HepG2 (cell line): ENCODE measurements at regions not wholly inside any gene's neighbourhood (a gene's known extent, or its start where the extent isn't known, plus 50 kb on each side); places are given as distances from the start of the nearest gene placed in this dataset.
A peak's percentile ranks its signal among the peaks of the same experiment; 100 is the strongest.

ENCODE experiments used
- ELF3 ChIP-seq: IDR thresholded peaks from 2 replicates; pipeline ENCODE4 v1.6.1; 2016; ENCODE audit warnings: missing genetic modification reagents, missing compliant biosample characterization
- MED13 ChIP-seq: sonication (generic); formaldehyde crosslinking; IDR thresholded peaks from 2 replicates; pipeline ENCODE4 v1.5.0; 2020; ENCODE audit warnings: missing genetic modification reagents
- MEIS2 ChIP-seq: sonication (generic); formaldehyde crosslinking; IDR thresholded peaks from 2 replicates; pipeline ENCODE4 v1.9.0; 2021; ENCODE audit warnings: mild to moderate bottlenecking, missing genetic modification reagents
- NR2F1 ChIP-seq, 2 experiments: fragments of 450-650 bp in 1 of 2; formaldehyde crosslinking in 1 of 2; IDR thresholded peaks; 2 replicates each; pipeline versions ENCODE4 v1.5.0 to v1.6.1; 2016 to 2020; ENCODE audit warnings: mild to moderate bottlenecking in 1 of 2, missing compliant biosample characterization in 1 of 2, missing genetic modification reagents in 1 of 2, moderate library complexity in 1 of 2
- NR2F6 ChIP-seq, 2 experiments: IDR thresholded peaks; 2 replicates each; pipeline ENCODE4 v1.6.1; 2016; ENCODE audit warnings: antibody characterized with exemption in 1 of 2, mild to moderate bottlenecking in 1 of 2
- ONECUT2 ChIP-seq: sonication (generic); formaldehyde crosslinking; IDR thresholded peaks from 2 replicates; pipeline ENCODE4 v1.4.0; 2020; ENCODE audit warnings: missing genetic modification reagents
- PRPF4 ChIP-seq: fragments of 200-400 bp; formaldehyde crosslinking; IDR thresholded peaks from 2 replicates; pipeline ENCODE4 v1.6.1; 2016; ENCODE audit warnings: low read length, low read depth; ENCODE audit not compliant: poor library complexity, severe bottlenecking
- SP2 ChIP-seq: sonication (generic); formaldehyde crosslinking; IDR thresholded peaks from 2 replicates; pipeline ENCODE4 v1.5.1; 2020; ENCODE audit warnings: mild to moderate bottlenecking, missing genetic modification reagents
- ZBTB1 ChIP-seq: sonication (generic); formaldehyde crosslinking; IDR thresholded peaks from 2 replicates; pipeline ENCODE4 v1.4.0; 2020; ENCODE audit warnings: missing genetic modification reagents, borderline replicate concordance
- ZBTB33 ChIP-seq: sonication (generic); formaldehyde crosslinking; IDR thresholded peaks from 2 replicates; pipeline ENCODE4 v1.4.0; 2020; ENCODE audit warnings: missing genetic modification reagents
- ZFP41 ChIP-seq: sonication (generic); formaldehyde crosslinking; IDR thresholded peaks from 2 replicates; pipeline ENCODE4 v1.4.0; 2020; ENCODE audit warnings: mild to moderate bottlenecking, missing genetic modification reagents, borderline replicate concordance
- ZNF205 ChIP-seq: IDR thresholded peaks from 2 replicates; pipeline ENCODE4 v1.6.1; 2018; ENCODE audit warnings: missing biosample characterization, missing genetic modification reagents
- ZNF446 ChIP-seq: sonication (generic); formaldehyde crosslinking; IDR thresholded peaks from 2 replicates; pipeline ENCODE4 v1.5.0; 2020; ENCODE audit warnings: mild to moderate bottlenecking, missing genetic modification reagents
- TF ChIP-seq, protein P1 (sequence below): IDR thresholded peaks from 2 replicates; pipeline ENCODE4 v1.6.1; 2016; ENCODE audit warnings: low read depth, missing genetic modification reagents, missing compliant biosample characterization
- TF ChIP-seq, protein P2 (sequence below): sonication (generic); formaldehyde crosslinking; IDR thresholded peaks from 2 replicates; pipeline ENCODE4 v1.4.0; 2020; ENCODE audit warnings: mild to moderate bottlenecking, missing genetic modification reagents
- TF ChIP-seq, protein P3 (sequence below): sonication (generic); formaldehyde crosslinking; IDR thresholded peaks from 2 replicates; pipeline ENCODE4 v1.4.0; 2020; ENCODE audit warnings: mild to moderate bottlenecking, low read depth, missing genetic modification reagents

DNA sequence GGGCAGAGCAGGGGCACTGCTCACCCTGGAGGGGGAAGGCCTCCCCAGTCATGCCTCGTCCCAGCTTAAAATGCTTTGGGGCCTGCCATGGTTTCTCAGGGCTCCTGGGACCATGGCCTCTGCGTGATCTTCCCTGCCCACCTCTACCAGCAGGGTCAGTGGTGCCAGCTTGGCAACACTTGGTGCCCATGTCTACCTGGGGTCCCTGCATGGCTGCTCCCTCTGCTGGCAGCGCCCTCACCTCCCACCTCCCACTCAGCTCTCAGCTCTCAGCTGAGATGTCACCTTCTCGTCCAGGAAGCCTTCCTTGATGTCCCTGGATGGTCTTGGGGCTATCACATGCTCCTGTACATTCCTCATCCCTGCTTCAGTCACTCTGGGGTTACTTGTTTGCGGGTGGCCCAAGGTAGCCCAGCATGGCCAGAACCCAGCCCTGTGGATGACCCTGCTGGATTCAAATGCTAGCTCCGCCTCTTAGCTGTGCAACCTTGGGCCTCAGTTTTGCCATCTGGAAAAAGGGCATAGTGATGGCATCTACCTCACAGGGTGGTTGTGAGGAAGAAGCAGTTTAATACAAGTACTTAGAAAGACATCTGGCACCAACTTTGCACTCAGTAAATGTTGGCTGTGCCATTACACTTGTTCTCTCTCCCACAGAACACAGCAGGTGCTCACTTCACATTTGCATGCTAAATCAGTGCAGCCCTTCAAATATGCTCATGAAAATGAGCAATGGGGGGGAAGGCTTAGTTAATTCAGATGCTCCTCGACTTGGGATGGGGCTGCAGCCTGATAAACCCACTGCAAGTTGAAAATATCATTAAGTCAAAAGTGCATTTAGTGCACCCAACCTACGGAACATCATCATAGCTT is 53.5 kb upstream of the PTPN1 start (continued):
- TF ChIP-seq, protein P1, sequence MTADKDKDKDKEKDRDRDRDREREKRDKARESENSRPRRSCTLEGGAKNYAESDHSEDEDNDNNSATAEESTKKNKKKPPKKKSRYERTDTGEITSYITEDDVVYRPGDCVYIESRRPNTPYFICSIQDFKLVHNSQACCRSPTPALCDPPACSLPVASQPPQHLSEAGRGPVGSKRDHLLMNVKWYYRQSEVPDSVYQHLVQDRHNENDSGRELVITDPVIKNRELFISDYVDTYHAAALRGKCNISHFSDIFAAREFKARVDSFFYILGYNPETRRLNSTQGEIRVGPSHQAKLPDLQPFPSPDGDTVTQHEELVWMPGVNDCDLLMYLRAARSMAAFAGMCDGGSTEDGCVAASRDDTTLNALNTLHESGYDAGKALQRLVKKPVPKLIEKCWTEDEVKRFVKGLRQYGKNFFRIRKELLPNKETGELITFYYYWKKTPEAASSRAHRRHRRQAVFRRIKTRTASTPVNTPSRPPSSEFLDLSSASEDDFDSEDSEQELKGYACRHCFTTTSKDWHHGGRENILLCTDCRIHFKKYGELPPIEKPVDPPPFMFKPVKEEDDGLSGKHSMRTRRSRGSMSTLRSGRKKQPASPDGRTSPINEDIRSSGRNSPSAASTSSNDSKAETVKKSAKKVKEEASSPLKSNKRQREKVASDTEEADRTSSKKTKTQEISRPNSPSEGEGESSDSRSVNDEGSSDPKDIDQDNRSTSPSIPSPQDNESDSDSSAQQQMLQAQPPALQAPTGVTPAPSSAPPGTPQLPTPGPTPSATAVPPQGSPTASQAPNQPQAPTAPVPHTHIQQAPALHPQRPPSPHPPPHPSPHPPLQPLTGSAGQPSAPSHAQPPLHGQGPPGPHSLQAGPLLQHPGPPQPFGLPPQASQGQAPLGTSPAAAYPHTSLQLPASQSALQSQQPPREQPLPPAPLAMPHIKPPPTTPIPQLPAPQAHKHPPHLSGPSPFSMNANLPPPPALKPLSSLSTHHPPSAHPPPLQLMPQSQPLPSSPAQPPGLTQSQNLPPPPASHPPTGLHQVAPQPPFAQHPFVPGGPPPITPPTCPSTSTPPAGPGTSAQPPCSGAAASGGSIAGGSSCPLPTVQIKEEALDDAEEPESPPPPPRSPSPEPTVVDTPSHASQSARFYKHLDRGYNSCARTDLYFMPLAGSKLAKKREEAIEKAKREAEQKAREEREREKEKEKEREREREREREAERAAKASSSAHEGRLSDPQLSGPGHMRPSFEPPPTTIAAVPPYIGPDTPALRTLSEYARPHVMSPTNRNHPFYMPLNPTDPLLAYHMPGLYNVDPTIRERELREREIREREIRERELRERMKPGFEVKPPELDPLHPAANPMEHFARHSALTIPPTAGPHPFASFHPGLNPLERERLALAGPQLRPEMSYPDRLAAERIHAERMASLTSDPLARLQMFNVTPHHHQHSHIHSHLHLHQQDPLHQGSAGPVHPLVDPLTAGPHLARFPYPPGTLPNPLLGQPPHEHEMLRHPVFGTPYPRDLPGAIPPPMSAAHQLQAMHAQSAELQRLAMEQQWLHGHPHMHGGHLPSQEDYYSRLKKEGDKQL (CRISPR knock-in tag): no peak
- TF ChIP-seq, protein P2, sequence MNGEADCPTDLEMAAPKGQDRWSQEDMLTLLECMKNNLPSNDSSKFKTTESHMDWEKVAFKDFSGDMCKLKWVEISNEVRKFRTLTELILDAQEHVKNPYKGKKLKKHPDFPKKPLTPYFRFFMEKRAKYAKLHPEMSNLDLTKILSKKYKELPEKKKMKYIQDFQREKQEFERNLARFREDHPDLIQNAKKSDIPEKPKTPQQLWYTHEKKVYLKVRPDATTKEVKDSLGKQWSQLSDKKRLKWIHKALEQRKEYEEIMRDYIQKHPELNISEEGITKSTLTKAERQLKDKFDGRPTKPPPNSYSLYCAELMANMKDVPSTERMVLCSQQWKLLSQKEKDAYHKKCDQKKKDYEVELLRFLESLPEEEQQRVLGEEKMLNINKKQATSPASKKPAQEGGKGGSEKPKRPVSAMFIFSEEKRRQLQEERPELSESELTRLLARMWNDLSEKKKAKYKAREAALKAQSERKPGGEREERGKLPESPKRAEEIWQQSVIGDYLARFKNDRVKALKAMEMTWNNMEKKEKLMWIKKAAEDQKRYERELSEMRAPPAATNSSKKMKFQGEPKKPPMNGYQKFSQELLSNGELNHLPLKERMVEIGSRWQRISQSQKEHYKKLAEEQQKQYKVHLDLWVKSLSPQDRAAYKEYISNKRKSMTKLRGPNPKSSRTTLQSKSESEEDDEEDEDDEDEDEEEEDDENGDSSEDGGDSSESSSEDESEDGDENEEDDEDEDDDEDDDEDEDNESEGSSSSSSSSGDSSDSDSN (CRISPR knock-in tag): no peak
- TF ChIP-seq SP2 (CRISPR knock-in tag) (peak; percentile 52), ZNF446 (CRISPR knock-in tag) (no peak), MED13 (CRISPR knock-in tag) (no peak), NR2F1 (CRISPR knock-in tag; IDR thresholded peaks at IDR 0.05) (no peak), ONECUT2 (no peak), ELF3 (CRISPR knock-in tag) (no peak), MEIS2 (no peak), ZFP41 (CRISPR knock-in tag) (no peak), ZBTB33 (CRISPR knock-in tag) (peak; percentile 100), ZNF205 (CRISPR knock-in tag) (no peak), NR2F6 (IDR thresholded peaks at IDR 0.05) (no peak), NR2F6 (CRISPR knock-in tag; IDR thresholded peaks at IDR 0.05) (0 out of 2 replicates have a peak, but pooled peaks have one; percentile 13), ZBTB1 (CRISPR knock-in tag) (no peak), PRPF4 (no peak)
- TF ChIP-seq, protein P3, sequence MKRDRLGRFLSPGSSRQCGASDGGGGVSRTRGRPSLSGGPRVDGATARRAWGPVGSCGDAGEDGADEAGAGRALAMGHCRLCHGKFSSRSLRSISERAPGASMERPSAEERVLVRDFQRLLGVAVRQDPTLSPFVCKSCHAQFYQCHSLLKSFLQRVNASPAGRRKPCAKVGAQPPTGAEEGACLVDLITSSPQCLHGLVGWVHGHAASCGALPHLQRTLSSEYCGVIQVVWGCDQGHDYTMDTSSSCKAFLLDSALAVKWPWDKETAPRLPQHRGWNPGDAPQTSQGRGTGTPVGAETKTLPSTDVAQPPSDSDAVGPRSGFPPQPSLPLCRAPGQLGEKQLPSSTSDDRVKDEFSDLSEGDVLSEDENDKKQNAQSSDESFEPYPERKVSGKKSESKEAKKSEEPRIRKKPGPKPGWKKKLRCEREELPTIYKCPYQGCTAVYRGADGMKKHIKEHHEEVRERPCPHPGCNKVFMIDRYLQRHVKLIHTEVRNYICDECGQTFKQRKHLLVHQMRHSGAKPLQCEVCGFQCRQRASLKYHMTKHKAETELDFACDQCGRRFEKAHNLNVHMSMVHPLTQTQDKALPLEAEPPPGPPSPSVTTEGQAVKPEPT (CRISPR knock-in tag): no peak
